Astrocyte (in vitro differentiated cells and primary cell): ENCODE measurements at regions not wholly inside any gene's neighbourhood (a gene's known extent, or its start where the extent isn't known, plus 50 kb on each side); places are given as distances from the start of the nearest gene placed in this dataset.

ENCODE experiments used
- EZH2 ChIP-seq: IDR thresholded peaks from 2 replicates; pipeline ENCODE4 v1.6.1; 2012; ENCODE audit warnings: mild to moderate bottlenecking, low read length, inconsistent platforms; ENCODE audit not compliant: insufficient read depth
- TF ChIP-seq, protein P1 (sequence below): IDR thresholded peaks from 2 replicates; pipeline ENCODE4 v1.5.1; 2011; ENCODE audit warnings: low read depth, mild to moderate bottlenecking, inconsistent platforms, low read length, moderate library complexity; ENCODE audit not compliant: insufficient read depth

DNA sequence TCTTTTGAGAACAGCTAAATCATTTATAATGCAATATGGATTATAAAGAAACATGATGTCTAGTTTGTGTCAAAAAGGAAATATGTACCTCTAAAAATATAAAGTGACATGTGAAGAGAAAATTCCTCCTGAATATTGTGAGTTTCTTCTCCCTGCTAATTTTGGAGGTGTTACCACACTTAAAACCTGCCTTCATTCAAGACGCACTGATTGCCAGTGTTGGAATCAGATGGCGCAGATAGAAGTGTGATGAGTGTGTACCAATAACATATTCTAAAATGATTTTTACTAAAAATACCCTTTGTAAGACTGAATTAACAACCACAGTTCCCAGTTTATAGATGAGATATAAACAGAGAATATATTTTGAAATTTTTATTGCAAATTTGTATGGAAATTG lies 681.8 kb upstream of the LRATD1 start:
- TF ChIP-seq, protein P1, sequence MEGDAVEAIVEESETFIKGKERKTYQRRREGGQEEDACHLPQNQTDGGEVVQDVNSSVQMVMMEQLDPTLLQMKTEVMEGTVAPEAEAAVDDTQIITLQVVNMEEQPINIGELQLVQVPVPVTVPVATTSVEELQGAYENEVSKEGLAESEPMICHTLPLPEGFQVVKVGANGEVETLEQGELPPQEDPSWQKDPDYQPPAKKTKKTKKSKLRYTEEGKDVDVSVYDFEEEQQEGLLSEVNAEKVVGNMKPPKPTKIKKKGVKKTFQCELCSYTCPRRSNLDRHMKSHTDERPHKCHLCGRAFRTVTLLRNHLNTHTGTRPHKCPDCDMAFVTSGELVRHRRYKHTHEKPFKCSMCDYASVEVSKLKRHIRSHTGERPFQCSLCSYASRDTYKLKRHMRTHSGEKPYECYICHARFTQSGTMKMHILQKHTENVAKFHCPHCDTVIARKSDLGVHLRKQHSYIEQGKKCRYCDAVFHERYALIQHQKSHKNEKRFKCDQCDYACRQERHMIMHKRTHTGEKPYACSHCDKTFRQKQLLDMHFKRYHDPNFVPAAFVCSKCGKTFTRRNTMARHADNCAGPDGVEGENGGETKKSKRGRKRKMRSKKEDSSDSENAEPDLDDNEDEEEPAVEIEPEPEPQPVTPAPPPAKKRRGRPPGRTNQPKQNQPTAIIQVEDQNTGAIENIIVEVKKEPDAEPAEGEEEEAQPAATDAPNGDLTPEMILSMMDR = no peak
- no peak for TF ChIP-seq EZH2
